ENCODE measurements at regions not wholly inside any gene's neighbourhood (a gene's known extent, or its start where the extent isn't known, plus 50 kb on each side); places are given as distances from the start of the nearest gene placed in this dataset.

GRCh38 chr5:89342106-89342876 lies 459.3 kb upstream of the MEF2C start:
- TF ChIP-seq CBX8 (IDR thresholded peaks at IDR 0.05; ENCODE audit: borderline replicate concordance, low read depth, low read length) (no peak), SP1 (IDR thresholded peaks at IDR 0.05; ENCODE audit: low read depth, low read length) (no peak), POLR2A (IDR thresholded peaks at IDR 0.05; ENCODE audit: control extremely low read depth in 1 of 2, low read depth in 2 of 2, low read length in 2 of 2) (no peak), RFX5 (IDR thresholded peaks at IDR 0.05; ENCODE audit: borderline replicate concordance, low read depth, low read length) (no peak), YY1 (IDR thresholded peaks at IDR 0.05; ENCODE audit: low read depth, low read length) (no peak), CHD2 (IDR thresholded peaks at IDR 0.05; ENCODE audit: low read length) (no peak), CTCF (IDR thresholded peaks at IDR 0.05; ENCODE audit: control extremely low read depth in 1 of 3, insufficient read depth in 1 of 3, low read depth in 1 of 3, low read length in 3 of 3) (no peak), POLR2AphosphoS5 (IDR thresholded peaks at IDR 0.05; ENCODE audit: low read depth, low read length) (no peak), FOSL1 (IDR thresholded peaks at IDR 0.05; ENCODE audit: insufficient read depth, low read depth, low read length) (no peak), ASH2L (IDR thresholded peaks at IDR 0.05; ENCODE audit: low read length) (no peak), MAX (IDR thresholded peaks at IDR 0.05) (no peak), USF2 (IDR thresholded peaks at IDR 0.05; ENCODE audit: low read length) (no peak)
